ENCODE measurements at regions not wholly inside any gene's neighbourhood (a gene's known extent, or its start where the extent isn't known, plus 50 kb on each side); places are given as distances from the start of the nearest gene placed in this dataset.

- no peak overlapping the region for H3K4me3 ChIP-seq (ENCODE audit: insufficient read depth, low read length)
- no peak overlapping the region for H3K4me2 ChIP-seq (ENCODE audit: insufficient read depth, low read length)
- peaks cover 17% of the 10 kb centered on the region for H3K4me1 ChIP-seq (ENCODE audit: insufficient read depth, low read length)
- no peaks in the 10 kb centered on the region for H4K20me1 ChIP-seq (ENCODE audit: insufficient read depth, low read length)
- no peak overlapping the region for H2AFZ ChIP-seq (ENCODE audit: low read length)
- H3K36me3 ChIP-seq (ENCODE audit: insufficient read depth, low read length): no peaks in the 10 kb centered on the region
- no peak for DNase-seq (ENCODE audit: insufficient read length, low spot score, missing footprints)
- no peak overlapping the region for H3K27ac ChIP-seq (ENCODE audit: low read depth, low read length)
- H3K79me2 ChIP-seq (ENCODE audit: insufficient read depth, low read length): no peaks in the 10 kb centered on the region
- TF ChIP-seq CTCF (IDR thresholded peaks at IDR 0.05; ENCODE audit: extremely low read depth, low read depth, low read length): no peak
- no peaks in the 10 kb centered on the region for H3K9me3 ChIP-seq (ENCODE audit: low read depth, low read length)
- no peaks in the 10 kb centered on the region for H3K27me3 ChIP-seq (ENCODE audit: insufficient read depth, low read length)
These were observed 302.8 kb upstream of the NCAM1 start for GRCh38 chr11:112658431-112658878.

- no peaks in the 10 kb centered on the region for H3K9me3 ChIP-seq (ENCODE audit: low read depth, low read length)
- no peaks in the 10 kb centered on the region for H3K36me3 ChIP-seq (ENCODE audit: insufficient read depth, low read length)
- no peak overlapping the region for H3K27ac ChIP-seq (ENCODE audit: low read depth, low read length)
- H3K79me2 ChIP-seq (ENCODE audit: insufficient read depth, low read length): no peaks in the 10 kb centered on the region
- H3K4me1 ChIP-seq (ENCODE audit: insufficient read depth, low read length): peaks cover 14% of the 10 kb centered on the region
- DNase-seq (ENCODE audit: insufficient read length, low spot score, missing footprints): no peak
- no peaks in the 10 kb centered on the region for H4K20me1 ChIP-seq (ENCODE audit: insufficient read depth, low read length)
- TF ChIP-seq CTCF (IDR thresholded peaks at IDR 0.05; ENCODE audit: extremely low read depth, low read depth, low read length): no peak
- H3K27me3 ChIP-seq (ENCODE audit: insufficient read depth, low read length): no peaks in the 10 kb centered on the region
- no peak overlapping the region for H3K4me2 ChIP-seq (ENCODE audit: insufficient read depth, low read length)
- H2AFZ ChIP-seq (ENCODE audit: low read length): no peak overlapping the region
- no peak overlapping the region for H3K4me3 ChIP-seq (ENCODE audit: insufficient read depth, low read length)
These were observed 300.1 kb upstream of the NCAM1 start for GRCh38 chr11:112661146-112661545.

GRCh38 chr11:112661571-112661970, 299.6 kb upstream of the NCAM1 start:
- H3K4me3 ChIP-seq (ENCODE audit: insufficient read depth, low read length): no peak overlapping the region
- H3K4me2 ChIP-seq (ENCODE audit: insufficient read depth, low read length): no peak overlapping the region
- DNase-seq (ENCODE audit: insufficient read length, low spot score, missing footprints): no peak
- no peak for TF ChIP-seq CTCF (IDR thresholded peaks at IDR 0.05; ENCODE audit: extremely low read depth, low read depth, low read length)
- H3K27ac ChIP-seq (ENCODE audit: low read depth, low read length): no peak overlapping the region
- no peaks in the 10 kb centered on the region for H3K9me3 ChIP-seq (ENCODE audit: low read depth, low read length)
- H2AFZ ChIP-seq (ENCODE audit: low read length): no peak overlapping the region
- no peaks in the 10 kb centered on the region for H4K20me1 ChIP-seq (ENCODE audit: insufficient read depth, low read length)
- peaks cover 12% of the 10 kb centered on the region for H3K4me1 ChIP-seq (ENCODE audit: insufficient read depth, low read length)
- no peaks in the 10 kb centered on the region for H3K36me3 ChIP-seq (ENCODE audit: insufficient read depth, low read length)
- no peaks in the 10 kb centered on the region for H3K27me3 ChIP-seq (ENCODE audit: insufficient read depth, low read length)
- H3K79me2 ChIP-seq (ENCODE audit: insufficient read depth, low read length): no peaks in the 10 kb centered on the region

- H3K4me2 ChIP-seq (ENCODE audit: insufficient read depth, low read length): no peak overlapping the region
- H3K79me2 ChIP-seq (ENCODE audit: insufficient read depth, low read length): no peaks in the 10 kb centered on the region
- no peaks in the 10 kb centered on the region for H4K20me1 ChIP-seq (ENCODE audit: insufficient read depth, low read length)
- H3K27me3 ChIP-seq (ENCODE audit: insufficient read depth, low read length): no peaks in the 10 kb centered on the region
- H3K4me3 ChIP-seq (ENCODE audit: insufficient read depth, low read length): no peak overlapping the region
- no peak for DNase-seq (ENCODE audit: insufficient read length, low spot score, missing footprints)
- no peaks in the 10 kb centered on the region for H3K36me3 ChIP-seq (ENCODE audit: insufficient read depth, low read length)
- no peak overlapping the region for H3K27ac ChIP-seq (ENCODE audit: low read depth, low read length)
- H3K4me1 ChIP-seq (ENCODE audit: insufficient read depth, low read length): peaks cover 2% of the 10 kb centered on the region
- H3K9me3 ChIP-seq (ENCODE audit: low read depth, low read length): no peaks in the 10 kb centered on the region
- no peak overlapping the region for H2AFZ ChIP-seq (ENCODE audit: low read length)
- no peak for TF ChIP-seq CTCF (IDR thresholded peaks at IDR 0.05; ENCODE audit: extremely low read depth, low read depth, low read length)
These were observed 298.7 kb upstream of the NCAM1 start for GRCh38 chr11:112662554-112662953.

Data from osteoblast (primary cell).